Small intestine (tissue), 7 donors: ENCODE measurements at regions not wholly inside any gene's neighbourhood (a gene's known extent, or its start where the extent isn't known, plus 50 kb on each side); places are given as distances from the start of the nearest gene placed in this dataset.

Experiments
- DNase-seq, 2 donors: peaks; one replicate each; pipeline versions ENCODE4 v3.0.0 to v3.0.0-alpha.2; 2013
- FAIRE-seq: peaks from 2 replicates; lab custom pipeline; 2012; peaks lifted over from hg19 to GRCh38; lab: Jason Lieb, UNC
- H3K27ac ChIP-seq, 3 donors: one replicate each; pipeline ENCODE4 v1.5.1; 2013; ENCODE audit warnings: low read length in 2 of 3, mild to moderate bottlenecking in 2 of 3, control low read depth in 1 of 3, inconsistent platforms in 1 of 3, low read depth in 1 of 3, moderate library complexity in 1 of 3
- H3K27me3 ChIP-seq, 3 donors: one replicate each; pipeline ENCODE4 v1.6.1; 2013; ENCODE audit warnings: low read length in 3 of 3, inconsistent platforms in 1 of 3; ENCODE audit not compliant: control insufficient read depth in 3 of 3, insufficient read depth in 3 of 3
- H3K36me3 ChIP-seq, 3 donors: one replicate each; pipeline ENCODE4 v1.6.1; 2013; ENCODE audit warnings: low read length in 3 of 3, inconsistent platforms in 1 of 3, low read depth in 1 of 3, mild to moderate bottlenecking in 1 of 3, moderate library complexity in 1 of 3; ENCODE audit not compliant: control insufficient read depth in 3 of 3, insufficient read depth in 2 of 3
- H3K4me1 ChIP-seq, 3 donors: one replicate each; pipeline ENCODE4 v1.6.1; 2013; ENCODE audit warnings: low read length in 2 of 3, inconsistent platforms in 1 of 3, low read depth in 1 of 3, mild to moderate bottlenecking in 1 of 3, moderate library complexity in 1 of 3; ENCODE audit not compliant: control insufficient read depth in 3 of 3, insufficient read depth in 2 of 3
- H3K4me3 ChIP-seq, 3 donors: one replicate each; pipeline ENCODE4 v1.5.1; 2013; ENCODE audit warnings: low read length in 3 of 3, control low read depth in 1 of 3, inconsistent platforms in 1 of 3, low read depth in 1 of 3, mild to moderate bottlenecking in 1 of 3, moderate library complexity in 1 of 3
- H3K9me3 ChIP-seq, 2 donors: one replicate each; pipeline ENCODE4 v1.6.1; 2013; ENCODE audit warnings: low read depth in 1 of 2, low read length in 1 of 2; ENCODE audit not compliant: control insufficient read depth in 2 of 2, insufficient read depth in 1 of 2
- WGBS, 3 donors: extraction: QIAGEN DNeasy Blood & Tissue Kit; methylation state at CpG; one replicate each; pipeline ENCODE4 v1.1.7; 2013; 5-methylcytosine and 5-hydroxymethylcytosine counted together
- donor health status: healthy with polysubstance abuse.
- donor health status: control.
- donor health status: control.
- donor health status: Bipolar disorder and iron deficiency.
- donor health status: healthy.

DNA sequence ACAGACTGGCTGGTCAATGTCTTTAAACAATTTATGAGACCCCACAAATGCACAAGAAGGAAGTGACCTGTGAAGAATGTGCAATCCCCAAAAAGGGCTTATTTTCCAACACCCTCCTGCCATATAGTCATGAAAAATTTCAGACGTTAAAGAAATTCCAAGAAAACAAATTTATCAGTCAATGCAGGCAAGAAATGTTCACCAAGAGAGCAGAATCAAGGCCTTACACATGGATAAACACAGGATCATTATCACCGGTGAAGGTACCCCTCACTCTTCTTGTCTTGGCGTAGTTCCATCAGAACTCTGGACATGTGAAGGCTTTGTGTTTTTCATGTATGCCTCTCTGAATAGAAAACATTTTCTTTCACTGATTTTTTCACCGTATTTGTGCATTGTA, 186.7 kb upstream of the GALNTL6 start:
- DNase-seq (no peak), FAIRE-seq (no peak)
- Histone ChIP-seq H3K4me3 (no peak overlapping the region), H3K27ac (no peak overlapping the region), H3K27me3 (no peaks in the 10 kb centered on the region), H3K9me3 (no peaks in the 10 kb centered on the region), H3K36me3 (no peaks in the 10 kb centered on the region), H3K4me1 (no peaks in the 10 kb centered on the region)
- 87 to 90% (median 89%) methylated on average over 4 of the region's 4 CpGs for WGBS, 3 donors

DNA sequence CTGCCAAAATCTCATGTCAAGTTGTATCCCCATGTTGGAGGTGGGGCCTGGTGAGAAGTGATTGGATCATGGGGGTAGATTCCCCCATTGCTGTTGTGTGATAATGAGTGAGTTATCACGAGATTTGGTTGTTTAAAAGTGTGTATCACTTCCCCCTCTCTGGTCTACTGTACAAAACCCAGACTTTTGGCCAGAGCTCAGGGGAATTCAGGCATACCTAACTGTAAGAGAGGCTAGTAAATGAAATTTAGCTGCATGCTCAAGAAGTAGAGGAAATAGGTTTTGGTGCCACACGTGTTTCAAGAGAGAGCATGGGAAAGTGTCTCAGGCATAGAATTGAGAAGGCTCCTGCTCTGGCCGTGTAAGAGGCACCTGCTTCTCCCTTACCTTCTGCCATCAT, 190.5 kb upstream of the GALNTL6 start:
- Histone ChIP-seq H3K4me1 (no peaks in the 10 kb centered on the region), H3K27me3 (no peaks in the 10 kb centered on the region), H3K36me3 (no peaks in the 10 kb centered on the region), H3K9me3 (no peaks in the 10 kb centered on the region), H3K4me3 (no peak overlapping the region), H3K27ac (no peak overlapping the region)
- FAIRE-seq, result no peak
- DNase-seq, result no peak
- 63 to 74% (median 72%) methylated on average over 3 of the region's 3 CpGs for WGBS, 3 donors

DNA sequence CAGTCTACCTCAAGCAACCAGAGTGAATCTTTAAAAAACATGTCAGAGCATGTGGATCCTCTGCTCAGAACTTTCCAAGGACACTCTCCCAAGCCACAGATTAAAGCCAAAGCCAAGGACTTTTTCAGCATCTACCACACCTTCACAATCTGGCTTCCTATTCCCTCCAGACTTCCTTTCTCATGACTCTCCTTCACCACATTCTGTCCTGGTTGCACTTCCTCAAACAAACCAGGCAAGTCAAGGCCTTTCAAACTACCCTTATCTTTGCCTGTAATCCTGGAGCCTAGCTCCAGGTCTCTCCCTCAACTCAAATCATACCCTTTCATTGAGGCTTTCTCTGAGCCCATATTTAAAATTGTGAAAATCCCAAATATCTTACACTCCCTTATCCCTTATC, 191.6 kb upstream of the GALNTL6 start:
- no peak for DNase-seq
- Histone ChIP-seq H3K27ac (no peak overlapping the region), H3K9me3 (no peaks in the 10 kb centered on the region), H3K4me3 (no peak overlapping the region), H3K36me3 (no peaks in the 10 kb centered on the region), H3K4me1 (no peaks in the 10 kb centered on the region), H3K27me3 (no peaks in the 10 kb centered on the region)
- no peak for FAIRE-seq

GRCh38 chr4:171612907-171613306, 200.3 kb upstream of the GALNTL6 start:
- Histone ChIP-seq H3K27me3 (no peaks in the 10 kb centered on the region), H3K4me3 (no peak overlapping the region), H3K27ac (no peak overlapping the region), H3K9me3 (no peaks in the 10 kb centered on the region), H3K4me1 (no peaks in the 10 kb centered on the region), H3K36me3 (no peaks in the 10 kb centered on the region)
- FAIRE-seq, result no peak
- WGBS, 3 donors, result 56 to 67% (median 57%) methylated on average over 2 of the region's 2 CpGs
- DNase-seq, result no peak

GRCh38 chr4:171602638-171603355, 210.4 kb upstream of the GALNTL6 start:
- Histone ChIP-seq H3K4me3 (no peak overlapping the region), H3K27ac (no peak overlapping the region), H3K4me1 (no peaks in the 10 kb centered on the region), H3K9me3 (no peaks in the 10 kb centered on the region), H3K36me3 (no peaks in the 10 kb centered on the region), H3K27me3 (no peaks in the 10 kb centered on the region)
- 40 to 61% (median 54%) methylated on average over 8 of the region's 8 CpGs for WGBS, 3 donors
- no peak for FAIRE-seq
- DNase-seq, result no peak

GRCh38 chr4:171601091-171601490, 212.1 kb upstream of the GALNTL6 start:
- Histone ChIP-seq H3K9me3 (no peaks in the 10 kb centered on the region), H3K4me1 (no peaks in the 10 kb centered on the region), H3K4me3 (no peak overlapping the region), H3K27ac (no peak overlapping the region), H3K36me3 (no peaks in the 10 kb centered on the region), H3K27me3 (no peaks in the 10 kb centered on the region)
- no peak for FAIRE-seq
- 80 to 89% (median 84%) methylated on average over 3 of the region's 3 CpGs for WGBS, 3 donors
- DNase-seq, result no peak

- 73 to 81% (median 73%) methylated on average over 3 of the region's 3 CpGs for WGBS, 3 donors
- Histone ChIP-seq H3K27me3 (no peaks in the 10 kb centered on the region), H3K4me3 (no peak overlapping the region), H3K27ac (no peak overlapping the region), H3K4me1 (no peaks in the 10 kb centered on the region), H3K9me3 (no peaks in the 10 kb centered on the region), H3K36me3 (no peaks in the 10 kb centered on the region)
- DNase-seq (no peak), FAIRE-seq (no peak)
These were observed 213.6 kb upstream of the GALNTL6 start for GRCh38 chr4:171599628-171600027.

- Histone ChIP-seq H3K27me3 (no peaks in the 10 kb centered on the region), H3K27ac (no peak overlapping the region), H3K4me1 (no peaks in the 10 kb centered on the region), H3K36me3 (no peaks in the 10 kb centered on the region), H3K4me3 (no peak overlapping the region), H3K9me3 (no peaks in the 10 kb centered on the region)
- FAIRE-seq (no peak), DNase-seq (no peak)
- 79 to 85% (median 81%) methylated on average over 4 of the region's 4 CpGs for WGBS, 3 donors
These were observed 218.9 kb upstream of the GALNTL6 start for GRCh38 chr4:171594293-171594692.

- no peaks in the 10 kb centered on the region for H3K4me1 ChIP-seq
- no peaks in the 10 kb centered on the region for H3K36me3 ChIP-seq
- no peaks in the 10 kb centered on the region for H3K9me3 ChIP-seq
- DNase-seq, result no peak
- H3K4me3 ChIP-seq, result no peak overlapping the region
- 41 to 59% (median 50%) methylated on average over 2 of the region's 2 CpGs for WGBS, 3 donors
- FAIRE-seq, result no peak
- H3K27ac ChIP-seq, result no peak overlapping the region
- H3K27me3 ChIP-seq, result no peaks in the 10 kb centered on the region
These were observed 222.5 kb upstream of the GALNTL6 start for GRCh38 chr4:171590716-171591115.
